ENCODE measurements at regions not wholly inside any gene's neighbourhood (a gene's known extent, or its start where the extent isn't known, plus 50 kb on each side); places are given as distances from the start of the nearest gene placed in this dataset.
"Not testable (repeated sequence)": the region's sequence is repeated elsewhere in the genome, so short reads cannot be mapped to it uniquely, and the experiment has no call there.

- in situ Hi-C loops (cut with MboI; ENCODE audit: low sequenced_read_pairs) = no loop called here
Measured at GRCh38 chr12:131586761-131587160, 124.1 kb upstream of the SFSWAP start.

GRCh38 chr12:131587565-131587964, 123.3 kb upstream of the SFSWAP start:
- in situ Hi-C loops (cut with MboI; ENCODE audit: low sequenced_read_pairs) = no loop called here

GRCh38 chr12:131589221-131589897, 121.5 kb upstream of the SFSWAP start:
- in situ Hi-C loops (cut with MboI; ENCODE audit: low sequenced_read_pairs) = no loop called here

GRCh38 chr12:131589966-131590365, 120.9 kb upstream of the SFSWAP start:
- in situ Hi-C loops (cut with MboI; ENCODE audit: low sequenced_read_pairs) = no loop called here

GRCh38 chr12:131591136-131591535, 119.8 kb upstream of the SFSWAP start:
- in situ Hi-C loops (cut with MboI; ENCODE audit: low sequenced_read_pairs) = no loop called here

- in situ Hi-C loops (cut with MboI; ENCODE audit: low sequenced_read_pairs) = no loop called here
Measured at GRCh38 chr12:131591714-131592709, 118.9 kb upstream of the SFSWAP start.

GRCh38 chr12:131592972-131593371, 117.9 kb upstream of the SFSWAP start:
- in situ Hi-C loops (cut with MboI; ENCODE audit: low sequenced_read_pairs) = no loop called here

GRCh38 chr12:131593406-131593805, 117.5 kb upstream of the SFSWAP start:
- in situ Hi-C loops (cut with MboI; ENCODE audit: low sequenced_read_pairs) = no loop called here

- in situ Hi-C loops (cut with MboI; ENCODE audit: low sequenced_read_pairs) = no loop called here
Measured at GRCh38 chr12:131596115-131596514, 114.8 kb upstream of the SFSWAP start.

GRCh38 chr12:131597333-131597732, 113.6 kb upstream of the SFSWAP start:
- in situ Hi-C loops (cut with MboI; ENCODE audit: low sequenced_read_pairs) = no loop called here

GRCh38 chr12:131598717-131599116, 112.2 kb upstream of the SFSWAP start:
- in situ Hi-C loops (cut with MboI; ENCODE audit: low sequenced_read_pairs) = no loop called here

- in situ Hi-C loops (cut with MboI; ENCODE audit: low sequenced_read_pairs) = no loop called here
Measured at GRCh38 chr12:131599190-131600159, 111.4 kb upstream of the SFSWAP start.

- in situ Hi-C loops (cut with MboI; ENCODE audit: low sequenced_read_pairs) = no loop called here
Measured at GRCh38 chr12:131600160-131600532, 110.7 kb upstream of the SFSWAP start.

GRCh38 chr12:131601499-131601898, 109.4 kb upstream of the SFSWAP start:
- in situ Hi-C loops (cut with MboI; ENCODE audit: low sequenced_read_pairs) = not testable (repeated sequence)

- in situ Hi-C loops (cut with MboI; ENCODE audit: low sequenced_read_pairs) = no loop called here
Measured at GRCh38 chr12:131603106-131603938, 107.6 kb upstream of the SFSWAP start.

GRCh38 chr12:131603939-131604795, 106.7 kb upstream of the SFSWAP start:
- in situ Hi-C loops (cut with MboI; ENCODE audit: low sequenced_read_pairs) = no loop called here

GRCh38 chr12:131604859-131605258, 106.0 kb upstream of the SFSWAP start:
- in situ Hi-C loops (cut with MboI; ENCODE audit: low sequenced_read_pairs) = no loop called here

- in situ Hi-C loops (cut with MboI; ENCODE audit: low sequenced_read_pairs) = no loop called here
Measured at GRCh38 chr12:131605304-131605829, 105.5 kb upstream of the SFSWAP start.

Measured in HL-60/S4 treated with phorbol 12-myristate 13-acetate at 8.2 ng/mL for 4 days and 3 days (cell line).